Rectal smooth muscle tissue (tissue), 1 donor: ENCODE measurements at regions not wholly inside any gene's neighbourhood (a gene's known extent, or its start where the extent isn't known, plus 50 kb on each side); places are given as distances from the start of the nearest gene placed in this dataset.

Experiments used
- H3K27ac ChIP-seq: one replicate; pipeline ENCODE4 v1.7.0; 2013; ENCODE audit warnings: low read depth, low read length, inconsistent platforms
- H3K27me3 ChIP-seq: one replicate; pipeline ENCODE4 v1.7.0; 2013; ENCODE audit warnings: low read length; ENCODE audit not compliant: control insufficient read depth, insufficient read depth
- H3K36me3 ChIP-seq: one replicate; pipeline ENCODE4 v1.7.0; 2013; ENCODE audit warnings: low read length; ENCODE audit not compliant: control insufficient read depth, insufficient read depth
- H3K4me1 ChIP-seq: one replicate; pipeline ENCODE4 v1.7.0; 2013; ENCODE audit warnings: low read length; ENCODE audit not compliant: control insufficient read depth, insufficient read depth
- H3K4me3 ChIP-seq: one replicate; pipeline ENCODE4 v1.7.0; 2013; ENCODE audit warnings: low read length
- H3K9ac ChIP-seq: one replicate; pipeline ENCODE4 v1.7.0; 2013; ENCODE audit warnings: low read length

- Histone ChIP-seq H3K27ac (peak overlapping the region; percentile 72), H3K4me3 (no peak overlapping the region), H3K9ac (no peak overlapping the region), H3K36me3 (no peaks in the 10 kb centered on the region), H3K27me3 (no peaks in the 10 kb centered on the region), H3K4me1 (peaks cover 15% of the 10 kb centered on the region)
Measured at GRCh38 chr15:93332168-93332553, 243.2 kb upstream of the RGMA start.

GRCh38 chr15:93331545-93332167 is 242.6 kb upstream of the RGMA start:
- H3K27ac ChIP-seq: peak overlapping the region; percentile 72
- no peaks in the 10 kb centered on the region for H3K36me3 ChIP-seq
- H3K4me1 ChIP-seq: peaks cover 15% of the 10 kb centered on the region
- no peak overlapping the region for H3K4me3 ChIP-seq
- H3K27me3 ChIP-seq: no peaks in the 10 kb centered on the region
- no peak overlapping the region for H3K9ac ChIP-seq

- H3K27me3 ChIP-seq: no peaks in the 10 kb centered on the region
- H3K4me3 ChIP-seq: no peak overlapping the region
- H3K4me1 ChIP-seq: peaks cover 15% of the 10 kb centered on the region
- H3K9ac ChIP-seq: no peak overlapping the region
- peak overlapping the region; percentile 72 for H3K27ac ChIP-seq
- no peaks in the 10 kb centered on the region for H3K36me3 ChIP-seq
Measured at GRCh38 chr15:93330912-93331544, 242.0 kb upstream of the RGMA start.

GRCh38 chr15:93327364-93327763 is 238.4 kb upstream of the RGMA start:
- H3K27me3 ChIP-seq: no peaks in the 10 kb centered on the region
- H3K4me3 ChIP-seq: no peak overlapping the region
- H3K4me1 ChIP-seq: peaks cover 12% of the 10 kb centered on the region
- H3K36me3 ChIP-seq: no peaks in the 10 kb centered on the region
- H3K9ac ChIP-seq: no peak overlapping the region
- H3K27ac ChIP-seq: no peak overlapping the region

- no peaks in the 10 kb centered on the region for H3K4me1 ChIP-seq
- no peak overlapping the region for H3K4me3 ChIP-seq
- H3K27ac ChIP-seq: no peak overlapping the region
- no peaks in the 10 kb centered on the region for H3K36me3 ChIP-seq
- H3K9ac ChIP-seq: no peak overlapping the region
- H3K27me3 ChIP-seq: no peaks in the 10 kb centered on the region
Measured at GRCh38 chr15:93324186-93324975, 235.4 kb upstream of the RGMA start.

- Histone ChIP-seq H3K9ac (no peak overlapping the region), H3K27me3 (no peaks in the 10 kb centered on the region), H3K36me3 (no peaks in the 10 kb centered on the region), H3K27ac (no peak overlapping the region), H3K4me3 (no peak overlapping the region), H3K4me1 (no peaks in the 10 kb centered on the region)
Measured at GRCh38 chr15:93321881-93322282, 232.9 kb upstream of the RGMA start.

GRCh38 chr15:93319121-93319814 is 230.3 kb upstream of the RGMA start:
- Histone ChIP-seq H3K4me1 (no peaks in the 10 kb centered on the region), H3K27me3 (no peaks in the 10 kb centered on the region), H3K4me3 (no peak overlapping the region), H3K27ac (no peak overlapping the region), H3K9ac (no peak overlapping the region), H3K36me3 (no peaks in the 10 kb centered on the region)

GRCh38 chr15:93317772-93318171 is 228.8 kb upstream of the RGMA start:
- no peaks in the 10 kb centered on the region for H3K4me1 ChIP-seq
- H3K36me3 ChIP-seq: no peaks in the 10 kb centered on the region
- H3K4me3 ChIP-seq: no peak overlapping the region
- no peak overlapping the region for H3K9ac ChIP-seq
- H3K27me3 ChIP-seq: no peaks in the 10 kb centered on the region
- H3K27ac ChIP-seq: no peak overlapping the region

- Histone ChIP-seq H3K36me3 (no peaks in the 10 kb centered on the region), H3K4me3 (no peak overlapping the region), H3K27me3 (no peaks in the 10 kb centered on the region), H3K9ac (no peak overlapping the region), H3K27ac (no peak overlapping the region), H3K4me1 (no peaks in the 10 kb centered on the region)
Measured at GRCh38 chr15:93314245-93314644, 225.2 kb upstream of the RGMA start.

GRCh38 chr15:93312891-93313486 is 224.0 kb upstream of the RGMA start:
- Histone ChIP-seq H3K36me3 (no peaks in the 10 kb centered on the region), H3K27ac (no peak overlapping the region), H3K9ac (no peak overlapping the region), H3K27me3 (no peaks in the 10 kb centered on the region), H3K4me3 (no peak overlapping the region), H3K4me1 (no peaks in the 10 kb centered on the region)

- Histone ChIP-seq H3K36me3 (no peaks in the 10 kb centered on the region), H3K4me3 (no peak overlapping the region), H3K27me3 (no peaks in the 10 kb centered on the region), H3K9ac (no peak overlapping the region), H3K4me1 (no peaks in the 10 kb centered on the region), H3K27ac (no peak overlapping the region)
Measured at GRCh38 chr15:93311620-93312019, 222.6 kb upstream of the RGMA start.

- Histone ChIP-seq H3K9ac (no peak overlapping the region), H3K4me1 (no peaks in the 10 kb centered on the region), H3K36me3 (no peaks in the 10 kb centered on the region), H3K4me3 (no peak overlapping the region), H3K27ac (no peak overlapping the region), H3K27me3 (no peaks in the 10 kb centered on the region)
Measured at GRCh38 chr15:93308026-93308690, 219.1 kb upstream of the RGMA start.
